PC-9 (cell line): ENCODE measurements at regions not wholly inside any gene's neighbourhood (a gene's known extent, or its start where the extent isn't known, plus 50 kb on each side); places are given as distances from the start of the nearest gene placed in this dataset.

ENCODE experiments used
- BruUV-seq: library from RNA; stranded (reverse); fragments of 400-500 nt; replicated peaks from 2 replicates; lab custom pipeline; 2021; lab: Mats Ljungman, UMichigan
- CTCF ChIA-PET: fragments of 300-600 bp; sonication (Branson Sonifier 250); formaldehyde crosslinking; loops from one replicate; lab custom pipeline; 2022; ENCODE audit warnings: antibody characterized with exemption; lab: Charles Lee
- POLR2A ChIA-PET: fragments of 300-600 bp; sonication (Branson Sonifier 250); formaldehyde crosslinking; loops from one replicate; lab custom pipeline; 2022; ENCODE audit warnings: antibody characterized with exemption; ENCODE audit not compliant: unreplicated experiment; lab: Charles Lee
- DNase-seq, 2 experiments: peaks; one replicate each; pipeline versions ENCODE4 v3.0.0 to v3.0.0-alpha.2; 2015 to 2022; ENCODE audit warnings: mixed read lengths in 1 of 2
- H2AFZ ChIP-seq: fragments of 200-600 bp; sonication (generic); 2 replicates; pipeline ENCODE4 v1.8.1; 2017; ENCODE audit warnings: antibody characterized with exemption
- H3F3A ChIP-seq: fragments of 200-600 bp; sonication (generic); 2 replicates; pipeline ENCODE4 v1.8.1; 2017; ENCODE audit warnings: antibody characterized with exemption, mild to moderate bottlenecking, low read depth; ENCODE audit not compliant: insufficient read depth
- H3K27ac ChIP-seq: fragments of 200-600 bp; sonication (generic); 2 replicates; pipeline ENCODE4 v1.6.1; 2016; ENCODE audit warnings: mixed run types
- H3K27me3 ChIP-seq: fragments of 200-600 bp; sonication (generic); 2 replicates; pipeline ENCODE4 v1.6.1; 2016; ENCODE audit warnings: low read depth, mixed run types; ENCODE audit not compliant: insufficient read depth
- H3K36me3 ChIP-seq: fragments of 200-600 bp; sonication (generic); 2 replicates; pipeline ENCODE4 v1.6.1; 2016; ENCODE audit warnings: low read depth, mixed run types
- H3K4me1 ChIP-seq: fragments of 200-600 bp; sonication (generic); replicated peaks from 2 replicates; pipeline ENCODE4 v1.6.1; 2016; ENCODE audit warnings: mixed run types; ENCODE audit not compliant: insufficient read depth
- H3K4me2 ChIP-seq: fragments of 200-600 bp; sonication (generic); 2 replicates; pipeline ENCODE4 v1.6.1; 2017; ENCODE audit warnings: mixed run types
- H3K4me3 ChIP-seq: fragments of 200-600 bp; sonication (generic); 2 replicates; pipeline ENCODE4 v1.6.1; 2016; ENCODE audit warnings: mixed run types
- H3K79me2 ChIP-seq: fragments of 200-600 bp; sonication (generic); 2 replicates; pipeline ENCODE4 v1.6.1; 2017; ENCODE audit warnings: low read depth, mixed run types
- H3K9me2 ChIP-seq: fragments of 200-600 bp; sonication (generic); 2 replicates; pipeline ENCODE4 v1.8.1; 2017; ENCODE audit warnings: mild to moderate bottlenecking; ENCODE audit not compliant: insufficient read depth
- H3K9me3 ChIP-seq: fragments of 200-600 bp; sonication (generic); 2 replicates; pipeline ENCODE4 v1.8.1; 2016; ENCODE audit warnings: low read depth; ENCODE audit not compliant: insufficient read depth
- H4K20me1 ChIP-seq: fragments of 200-600 bp; sonication (generic); 2 replicates; pipeline ENCODE4 v1.8.1; 2017; ENCODE audit not compliant: insufficient read depth
- EZH2 ChIP-seq: fragments of 200-600 bp; sonication (generic); IDR thresholded peaks from 2 replicates; pipeline ENCODE4 v1.8.0; 2017; ENCODE audit warnings: antibody characterized with exemption, low read depth
- intact Hi-C: fragments of 100-400 bp; cut with micrococcal nuclease; formaldehyde crosslinking; loops from one replicate; pipeline ENCODE4 v1.10.0; 2022; ENCODE audit not compliant: unreplicated experiment
- TF ChIP-seq, protein P1 (sequence below): fragments of 200-600 bp; sonication (generic); conservative IDR thresholded peaks from 2 replicates; pipeline ENCODE4 v1.6.1; 2017; ENCODE audit warnings: mixed run types, antibody characterized with exemption, mild to moderate bottlenecking, moderate library complexity

- H3K9me3 ChIP-seq: no peaks in the 10 kb centered on the region
- no peak for DNase-seq
- no peak for TF ChIP-seq EZH2
- TF ChIP-seq, protein P1, sequence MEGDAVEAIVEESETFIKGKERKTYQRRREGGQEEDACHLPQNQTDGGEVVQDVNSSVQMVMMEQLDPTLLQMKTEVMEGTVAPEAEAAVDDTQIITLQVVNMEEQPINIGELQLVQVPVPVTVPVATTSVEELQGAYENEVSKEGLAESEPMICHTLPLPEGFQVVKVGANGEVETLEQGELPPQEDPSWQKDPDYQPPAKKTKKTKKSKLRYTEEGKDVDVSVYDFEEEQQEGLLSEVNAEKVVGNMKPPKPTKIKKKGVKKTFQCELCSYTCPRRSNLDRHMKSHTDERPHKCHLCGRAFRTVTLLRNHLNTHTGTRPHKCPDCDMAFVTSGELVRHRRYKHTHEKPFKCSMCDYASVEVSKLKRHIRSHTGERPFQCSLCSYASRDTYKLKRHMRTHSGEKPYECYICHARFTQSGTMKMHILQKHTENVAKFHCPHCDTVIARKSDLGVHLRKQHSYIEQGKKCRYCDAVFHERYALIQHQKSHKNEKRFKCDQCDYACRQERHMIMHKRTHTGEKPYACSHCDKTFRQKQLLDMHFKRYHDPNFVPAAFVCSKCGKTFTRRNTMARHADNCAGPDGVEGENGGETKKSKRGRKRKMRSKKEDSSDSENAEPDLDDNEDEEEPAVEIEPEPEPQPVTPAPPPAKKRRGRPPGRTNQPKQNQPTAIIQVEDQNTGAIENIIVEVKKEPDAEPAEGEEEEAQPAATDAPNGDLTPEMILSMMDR: no peak
- no peaks in the 10 kb centered on the region for H3K27me3 ChIP-seq
- no peaks in the 10 kb centered on the region for H3F3A ChIP-seq
- no peaks in the 10 kb centered on the region for H3K79me2 ChIP-seq
- H3K4me3 ChIP-seq: no peak overlapping the region
- H3K9me2 ChIP-seq: no peaks in the 10 kb centered on the region
- intact Hi-C loops: no loop called here
- no peak overlapping the region for H2AFZ ChIP-seq
- H3K36me3 ChIP-seq: no peaks in the 10 kb centered on the region
- BruUV-seq: no TSS peak
- H3K4me2 ChIP-seq: no peak overlapping the region
- CTCF ChIA-PET: interaction anchor here (0.7 kb wide), 1 partner anchor 68 kb away, joined by 3 read pairs; no protein-coding TSS in a partner anchor
- no peaks in the 10 kb centered on the region for H4K20me1 ChIP-seq
- no peaks in the 10 kb centered on the region for H3K4me1 ChIP-seq
- POLR2A ChIA-PET: no interaction called here
- H3K27ac ChIP-seq: no peak overlapping the region
These were observed 770.8 kb upstream of the TENM4 start for GRCh38 chr11:80211673-80212072.

DNA sequence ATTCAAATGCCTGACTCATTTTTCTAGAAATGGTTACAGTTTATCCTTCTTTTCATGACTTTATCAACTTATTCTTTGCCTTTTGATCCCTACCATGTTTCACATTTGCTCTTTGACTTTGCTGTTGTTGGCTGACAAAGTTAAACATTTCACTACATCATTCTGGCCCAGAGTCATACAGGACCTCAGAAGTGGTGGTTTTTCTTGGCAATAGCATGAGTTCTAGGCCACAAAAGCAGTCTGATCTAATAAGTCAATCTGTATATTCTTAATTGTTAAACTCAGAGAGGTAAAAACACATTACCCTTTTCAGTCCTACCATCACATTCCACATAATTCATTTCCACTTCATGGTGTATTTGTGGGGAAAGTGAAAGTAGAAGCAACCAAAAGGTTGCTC lies 763.2 kb upstream of the TENM4 start:
- no TSS peak for BruUV-seq
- intact Hi-C loops: no loop called here
- H3K4me1 ChIP-seq: no peaks in the 10 kb centered on the region

GRCh38 chr11:80196932-80197554 lies 756.2 kb upstream of the TENM4 start:
- DNase-seq: no peak
- BruUV-seq: no TSS peak
- H3K79me2 ChIP-seq: no peaks in the 10 kb centered on the region
- H3K36me3 ChIP-seq: no peaks in the 10 kb centered on the region
- H3K4me2 ChIP-seq: no peak overlapping the region
- no peak overlapping the region for H3K4me3 ChIP-seq
- intact Hi-C loops: no loop called here
- CTCF ChIA-PET: interaction anchor here (0.6 to 0.7 kb wide), 2 partner anchors 44 to 99 kb away, joined by 3 read pairs; no protein-coding TSS in a partner anchor
- no peaks in the 10 kb centered on the region for H4K20me1 ChIP-seq
- H3K4me1 ChIP-seq: no peaks in the 10 kb centered on the region
- H3K27me3 ChIP-seq: no peaks in the 10 kb centered on the region
- no peaks in the 10 kb centered on the region for H3F3A ChIP-seq
- H2AFZ ChIP-seq: no peak overlapping the region
- H3K9me2 ChIP-seq: no peaks in the 10 kb centered on the region
- TF ChIP-seq EZH2: no peak
- TF ChIP-seq, protein P1: no peak
- H3K27ac ChIP-seq: no peak overlapping the region
- H3K9me3 ChIP-seq: no peaks in the 10 kb centered on the region
- POLR2A ChIA-PET: no interaction called here

More for the DNA sequence above, 763.2 kb upstream of the TENM4 start:
- Histone ChIP-seq H2AFZ (0 out of 2 replicates have a peak overlapping the region, but pooled peaks have one; percentile 6), H3K4me3 (no peak overlapping the region), H3K79me2 (no peaks in the 10 kb centered on the region), H3K27ac (no peak overlapping the region), H3K36me3 (no peaks in the 10 kb centered on the region), H3K9me3 (no peaks in the 10 kb centered on the region), H3K4me2 (no peak overlapping the region), H3K27me3 (no peaks in the 10 kb centered on the region), H3F3A (no peaks in the 10 kb centered on the region), H4K20me1 (no peaks in the 10 kb centered on the region), H3K9me2 (no peaks in the 10 kb centered on the region)
- ChIA-PET POLR2A (no interaction called here), CTCF (no interaction called here)
- DNase-seq: no peak
- TF ChIP-seq, protein P1: no peak
- no peak for TF ChIP-seq EZH2
